ENCODE measurements at regions not wholly inside any gene's neighbourhood (a gene's known extent, or its start where the extent isn't known, plus 50 kb on each side); places are given as distances from the start of the nearest gene placed in this dataset.
"Not testable (repeated sequence)": the region's sequence is repeated elsewhere in the genome, so short reads cannot be mapped to it uniquely, and the experiment has no call there.

DNA sequence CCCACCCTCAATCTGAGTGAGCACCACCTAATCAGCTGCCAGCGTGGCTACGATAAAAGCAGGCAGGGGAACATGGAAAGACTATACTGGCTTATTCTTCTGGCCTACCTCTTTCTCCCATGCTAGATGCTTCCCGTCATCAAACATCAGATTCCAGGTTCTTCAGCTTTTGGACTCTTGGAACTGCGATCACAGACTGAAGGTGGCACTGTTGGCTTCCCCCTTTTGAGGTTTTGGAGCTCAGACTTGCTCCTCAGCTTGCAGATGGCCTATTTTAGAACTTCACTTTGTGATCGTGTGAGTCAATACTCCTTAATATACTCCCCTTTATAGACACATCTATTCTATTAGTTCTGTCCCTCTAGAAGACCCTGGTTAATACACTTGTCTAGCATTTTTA is 543.7 kb upstream of the RAG2 start:
- no peak overlapping the region for H3K4me3 ChIP-seq (ENCODE audit: low read depth, low read length)
- TF ChIP-seq, protein P1, sequence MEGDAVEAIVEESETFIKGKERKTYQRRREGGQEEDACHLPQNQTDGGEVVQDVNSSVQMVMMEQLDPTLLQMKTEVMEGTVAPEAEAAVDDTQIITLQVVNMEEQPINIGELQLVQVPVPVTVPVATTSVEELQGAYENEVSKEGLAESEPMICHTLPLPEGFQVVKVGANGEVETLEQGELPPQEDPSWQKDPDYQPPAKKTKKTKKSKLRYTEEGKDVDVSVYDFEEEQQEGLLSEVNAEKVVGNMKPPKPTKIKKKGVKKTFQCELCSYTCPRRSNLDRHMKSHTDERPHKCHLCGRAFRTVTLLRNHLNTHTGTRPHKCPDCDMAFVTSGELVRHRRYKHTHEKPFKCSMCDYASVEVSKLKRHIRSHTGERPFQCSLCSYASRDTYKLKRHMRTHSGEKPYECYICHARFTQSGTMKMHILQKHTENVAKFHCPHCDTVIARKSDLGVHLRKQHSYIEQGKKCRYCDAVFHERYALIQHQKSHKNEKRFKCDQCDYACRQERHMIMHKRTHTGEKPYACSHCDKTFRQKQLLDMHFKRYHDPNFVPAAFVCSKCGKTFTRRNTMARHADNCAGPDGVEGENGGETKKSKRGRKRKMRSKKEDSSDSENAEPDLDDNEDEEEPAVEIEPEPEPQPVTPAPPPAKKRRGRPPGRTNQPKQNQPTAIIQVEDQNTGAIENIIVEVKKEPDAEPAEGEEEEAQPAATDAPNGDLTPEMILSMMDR (IDR thresholded peaks at IDR 0.05; ENCODE audit: low read depth, low read length): no peak
- in situ Hi-C loops (cut with HindIII; ENCODE audit: low sequenced_read_pairs): no loop called here
- DNase-seq (ENCODE audit: low read depth, low spot score): no peak

GRCh38 chr11:37135606-37136005 is 537.6 kb upstream of the RAG2 start:
- H3K4me3 ChIP-seq (ENCODE audit: low read depth, low read length); in situ Hi-C loops (cut with HindIII; ENCODE audit: low sequenced_read_pairs); DNase-seq (ENCODE audit: low read depth, low spot score): not testable (repeated sequence)

DNA sequence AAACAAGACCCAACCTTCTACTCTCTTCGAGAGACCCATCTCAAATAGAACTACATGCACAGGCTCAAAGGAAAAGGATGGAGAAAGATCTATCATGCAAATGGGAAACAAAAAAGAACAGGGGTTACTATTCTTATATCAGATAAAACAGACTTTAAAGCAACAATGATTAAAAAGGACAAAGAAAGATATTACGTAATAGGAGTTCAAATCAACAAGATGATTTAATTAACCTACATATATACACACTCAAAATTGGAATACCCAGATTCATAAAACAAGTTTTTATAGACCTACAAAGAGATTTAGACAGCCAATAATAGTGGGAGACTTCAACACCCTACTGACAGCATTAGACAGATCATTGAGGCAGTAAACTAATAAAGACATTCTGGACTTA is 536.6 kb upstream of the RAG2 start:
- no peak overlapping the region for H3K4me3 ChIP-seq (ENCODE audit: low read depth, low read length)
- TF ChIP-seq, protein P1 (IDR thresholded peaks at IDR 0.05; ENCODE audit: low read depth, low read length): no peak
- no peak for DNase-seq (ENCODE audit: low read depth, low spot score)
- in situ Hi-C loops (cut with HindIII; ENCODE audit: low sequenced_read_pairs): no loop called here

GRCh38 chr11:37124384-37124783 is 526.3 kb upstream of the RAG2 start:
- in situ Hi-C loops (cut with HindIII; ENCODE audit: low sequenced_read_pairs): no loop called here
- H3K4me3 ChIP-seq (ENCODE audit: low read depth, low read length): no peak overlapping the region
- DNase-seq (ENCODE audit: low read depth, low spot score): no peak
- TF ChIP-seq, protein P1 (IDR thresholded peaks at IDR 0.05; ENCODE audit: low read depth, low read length): no peak

GRCh38 chr11:37115963-37116362 is 517.9 kb upstream of the RAG2 start:
- in situ Hi-C loops (cut with HindIII; ENCODE audit: low sequenced_read_pairs): no loop called here
- TF ChIP-seq, protein P1 (IDR thresholded peaks at IDR 0.05; ENCODE audit: low read depth, low read length): no peak
- no peak overlapping the region for H3K4me3 ChIP-seq (ENCODE audit: low read depth, low read length)
- DNase-seq (ENCODE audit: low read depth, low spot score): no peak

DNA sequence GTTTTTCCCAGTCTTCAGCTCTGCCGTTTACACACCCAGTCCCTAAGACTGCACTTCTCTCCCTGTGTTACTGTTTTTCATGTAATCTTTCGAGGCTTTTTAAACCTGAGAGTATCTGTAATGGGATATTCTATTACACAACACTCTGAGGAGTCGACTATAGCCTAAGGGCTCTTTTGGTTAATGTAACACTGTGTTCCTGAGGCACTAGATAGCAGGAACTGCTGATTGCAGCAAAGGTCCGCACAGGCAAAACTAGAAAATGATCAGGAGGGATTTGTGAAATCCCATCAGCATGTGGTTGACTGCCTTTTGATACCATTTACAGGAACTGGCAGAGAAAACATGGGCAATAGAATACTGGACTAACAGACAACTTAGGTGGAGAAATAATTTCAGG is 512.3 kb upstream of the RAG2 start:
- TF ChIP-seq, protein P1 (IDR thresholded peaks at IDR 0.05; ENCODE audit: low read depth, low read length): no peak
- H3K4me3 ChIP-seq (ENCODE audit: low read depth, low read length): no peak overlapping the region
- in situ Hi-C loops (cut with HindIII; ENCODE audit: low sequenced_read_pairs): no loop called here
- no peak for DNase-seq (ENCODE audit: low read depth, low spot score)

DNA sequence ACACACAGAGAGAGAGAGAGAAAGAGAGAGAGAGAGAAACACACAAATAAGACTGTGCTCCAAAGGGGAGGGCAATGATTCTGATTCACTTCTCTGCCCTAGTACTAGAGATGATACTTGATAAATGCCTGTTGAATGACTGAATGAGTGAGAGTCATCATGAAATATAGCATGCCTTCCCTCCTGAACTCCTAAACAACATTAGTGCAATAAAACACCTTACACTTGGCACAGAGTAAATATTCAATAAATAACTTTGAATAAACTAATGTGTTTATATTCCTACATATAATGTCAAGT is 511.2 kb upstream of the RAG2 start:
- in situ Hi-C loops (cut with HindIII; ENCODE audit: low sequenced_read_pairs): no loop called here
- TF ChIP-seq, protein P1 (IDR thresholded peaks at IDR 0.05; ENCODE audit: low read depth, low read length): no peak
- no peak overlapping the region for H3K4me3 ChIP-seq (ENCODE audit: low read depth, low read length)
- DNase-seq (ENCODE audit: low read depth, low spot score): no peak
